ENCODE measurements at regions not wholly inside any gene's neighbourhood (a gene's known extent, or its start where the extent isn't known, plus 50 kb on each side); places are given as distances from the start of the nearest gene placed in this dataset.

- TF ChIP-seq RAD21 (IDR thresholded peaks at IDR 0.05; ENCODE audit: insufficient read depth, low read depth, low read length): no peak
- TF ChIP-seq TBL1XR1 (IDR thresholded peaks at IDR 0.05; ENCODE audit: low read depth, low read length): no peak
- no peak for TF ChIP-seq ATF2 (IDR thresholded peaks at IDR 0.05; ENCODE audit: low read length)
- TF ChIP-seq CBX5 (IDR thresholded peaks at IDR 0.05; ENCODE audit: low read depth): no peak
- TF ChIP-seq IKZF2 (IDR thresholded peaks at IDR 0.05): no peak
- TF ChIP-seq CTCF (IDR thresholded peaks at IDR 0.05 in 2 of 3, conservative IDR thresholded peaks at IDR 0.05 in 1 of 3; ENCODE audit: control insufficient read depth in 2 of 3, extremely low read depth in 1 of 3, insufficient read depth in 1 of 3, low read depth in 3 of 3, low read length in 3 of 3): no peak
- no peak for TF ChIP-seq CHD1 (IDR thresholded peaks at IDR 0.05; ENCODE audit: low read depth, low read length)
- TF ChIP-seq ESRRA (IDR thresholded peaks at IDR 0.05; ENCODE audit: low read length): no peak
- TF ChIP-seq ZNF217 (IDR thresholded peaks at IDR 0.05): no peak
- TF ChIP-seq JUNB (IDR thresholded peaks at IDR 0.05): no peak
- no peak for TF ChIP-seq EZH2 (IDR thresholded peaks at IDR 0.05; ENCODE audit: borderline replicate concordance, control insufficient read depth, low read depth, low read length)
- TF ChIP-seq MAX (IDR thresholded peaks at IDR 0.05; ENCODE audit: low read depth, low read length): no peak
Observed at GRCh38 chr1:244304156-244304555, 147.6 kb downstream of the ADSS2 start.
